NCI-H1436 treated with DMSO at 0.1 percent for 48 hours (cell line): ENCODE measurements at regions not wholly inside any gene's neighbourhood (a gene's known extent, or its start where the extent isn't known, plus 50 kb on each side); places are given as distances from the start of the nearest gene placed in this dataset.
"Not testable (repeated sequence)": the region's sequence is repeated elsewhere in the genome, so short reads cannot be mapped to it uniquely, and the experiment has no call there.

ENCODE experiments used
- DNase-seq: peaks from one replicate; lab custom pipeline; 2025; lab: John Stamatoyannopoulos, UW

DNA sequence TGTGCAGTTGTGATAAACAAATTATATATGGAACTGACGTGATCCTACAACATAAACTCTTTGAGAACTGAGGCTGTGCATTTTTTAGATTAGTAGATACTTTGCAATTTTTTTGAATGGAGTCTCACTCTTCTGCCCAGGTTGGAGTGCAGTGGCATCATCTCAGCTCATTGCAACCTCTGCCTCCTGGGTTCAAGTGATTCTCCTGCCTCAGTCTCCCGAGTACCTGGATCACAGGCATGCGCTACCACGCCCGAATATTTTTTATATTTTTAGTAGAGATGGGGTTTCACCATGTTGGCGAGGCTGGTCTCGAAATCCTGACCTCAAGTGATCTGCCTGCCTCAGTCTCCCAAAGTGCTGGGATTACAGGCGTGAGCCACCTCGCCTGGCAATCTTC lies 145.9 kb downstream of the POTEH start:
- not testable (repeated sequence) for DNase-seq

DNA sequence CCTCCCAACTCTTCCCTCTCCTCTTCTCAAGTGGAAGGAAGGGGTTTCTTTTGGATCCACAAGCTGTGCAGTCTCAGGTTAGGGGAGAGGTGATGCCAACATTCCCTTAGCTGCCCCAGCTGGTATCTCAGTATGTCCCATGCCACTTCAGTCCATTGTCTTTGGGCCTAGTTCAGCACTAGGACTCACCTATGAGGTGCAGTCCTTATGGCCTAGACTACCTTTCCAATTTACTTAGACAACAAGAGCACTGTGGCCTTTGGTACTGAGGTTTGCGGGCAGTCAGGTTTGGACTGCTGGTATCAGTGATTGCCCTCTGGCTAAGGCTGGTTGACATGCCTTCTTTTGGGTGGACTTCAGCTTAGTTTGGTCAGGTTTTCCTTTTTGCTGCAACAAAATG lies 159.9 kb downstream of the POTEH start:
- DNase-seq: not testable (repeated sequence)

DNA sequence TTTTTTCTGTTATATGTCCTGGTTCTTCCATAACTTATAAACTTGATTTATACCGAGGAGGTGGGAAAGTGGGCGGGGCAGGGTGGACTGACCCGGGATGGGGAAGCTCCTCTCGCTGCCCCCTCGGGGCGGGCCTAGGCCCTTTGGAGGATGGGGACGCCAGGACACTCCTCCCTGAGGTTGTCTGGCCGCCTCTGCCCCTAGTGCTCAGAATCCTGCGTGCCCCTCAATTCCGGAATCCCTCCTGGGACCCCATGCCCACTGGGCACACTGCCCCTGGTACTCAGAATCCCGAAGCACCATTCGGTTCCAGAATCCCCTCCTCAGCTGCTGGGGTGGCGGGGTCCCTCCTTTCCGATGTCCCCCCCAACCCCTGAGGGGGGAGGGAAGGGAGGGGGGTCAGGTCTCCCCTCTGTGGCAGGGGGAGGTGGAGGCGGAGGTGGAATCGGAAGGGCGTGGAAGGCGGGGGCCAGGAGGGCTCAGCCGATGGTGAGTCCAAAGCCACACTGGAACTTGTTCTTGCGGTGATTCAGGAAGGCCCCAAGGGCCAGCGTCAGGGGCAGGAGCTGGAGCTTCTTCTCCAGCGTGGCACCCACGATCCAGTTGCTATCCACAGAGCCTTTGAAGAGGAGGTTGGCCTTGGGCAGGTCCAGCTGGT lies 164.0 kb downstream of the POTEH start:
- not testable (repeated sequence) for DNase-seq

- not testable (repeated sequence) for DNase-seq
Observed at GRCh38 chr22:15854421-15854820, 164.6 kb downstream of the POTEH start.

GRCh38 chr22:15854978-15855377 lies 165.2 kb downstream of the POTEH start:
- not testable (repeated sequence) for DNase-seq

- DNase-seq: not testable (repeated sequence)
Observed at GRCh38 chr22:15880926-15881325, 191.1 kb downstream of the POTEH start.

- not testable (repeated sequence) for DNase-seq
Observed at GRCh38 chr22:15904326-15904725, 214.5 kb downstream of the POTEH start.

- DNase-seq: not testable (repeated sequence)
Observed at GRCh38 chr22:15911704-15912103, 221.9 kb downstream of the POTEH start.

DNA sequence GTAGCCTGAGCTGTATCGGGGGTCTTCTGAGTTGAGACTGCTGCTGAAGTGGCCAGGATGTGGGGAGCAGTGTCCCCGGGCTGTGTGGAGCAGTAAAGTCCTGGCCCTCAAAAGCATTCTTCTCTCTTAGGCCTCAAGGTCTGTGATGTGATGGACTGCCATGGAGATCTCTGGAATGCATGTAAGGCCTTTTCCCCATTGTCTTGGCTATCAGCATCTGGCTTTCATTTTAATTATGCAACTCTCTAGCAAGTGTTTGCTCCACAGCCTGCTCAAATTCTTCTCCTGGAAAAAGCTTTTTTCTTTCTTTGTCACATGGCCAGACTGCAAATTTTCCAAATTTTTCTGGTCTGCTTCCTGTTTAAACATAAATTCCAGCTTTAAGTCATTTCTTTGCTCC lies 229.3 kb downstream of the POTEH start:
- DNase-seq: not testable (repeated sequence)

GRCh38 chr22:15920941-15921340 lies 231.1 kb downstream of the POTEH start:
- not testable (repeated sequence) for DNase-seq

- DNase-seq: not testable (repeated sequence)
Observed at GRCh38 chr22:15922132-15922531, 232.3 kb downstream of the POTEH start.

DNA sequence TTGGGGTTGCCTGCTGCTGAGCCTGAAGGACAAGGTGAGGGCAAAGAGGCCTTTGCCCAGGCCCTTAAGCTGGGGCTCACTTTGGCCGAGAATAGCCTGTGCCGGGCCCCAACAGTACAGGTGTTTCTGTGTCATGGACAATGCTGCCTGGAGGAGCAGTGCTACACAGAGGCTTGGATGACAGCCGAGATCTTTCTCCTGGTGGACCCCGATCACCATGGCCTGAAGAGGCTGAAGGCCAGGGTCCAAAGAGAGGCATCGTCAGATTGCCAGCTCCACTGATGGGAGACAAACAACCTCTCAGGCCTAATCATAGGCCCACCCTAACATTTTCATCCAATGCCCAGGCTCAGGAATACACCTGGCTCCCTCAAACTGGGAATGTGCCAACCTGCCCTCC lies 232.8 kb downstream of the POTEH start:
- DNase-seq: not testable (repeated sequence)

DNA sequence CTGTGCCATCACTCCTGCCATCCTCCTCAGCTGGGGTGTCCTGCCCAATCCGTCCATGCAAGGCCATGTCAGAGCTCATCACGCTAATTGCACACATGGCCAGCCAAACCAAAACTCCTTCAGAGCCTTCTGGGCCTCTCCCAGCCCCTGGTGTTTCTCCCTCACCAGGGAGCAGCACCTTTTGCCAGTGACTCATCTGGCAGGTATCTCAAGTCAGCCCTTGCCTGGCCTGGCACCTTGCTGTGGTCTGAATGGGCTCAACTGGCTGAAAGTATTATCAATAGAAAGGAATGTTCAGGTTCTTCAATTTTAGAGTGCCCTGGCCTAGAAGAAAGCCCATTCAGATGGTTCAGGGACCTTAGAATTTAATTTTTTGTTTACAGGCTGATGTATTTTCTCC lies 235.0 kb downstream of the POTEH start:
- not testable (repeated sequence) for DNase-seq

- not testable (repeated sequence) for DNase-seq
Observed at GRCh38 chr22:15927172-15927571, 237.3 kb downstream of the POTEH start.
